ENCODE measurements at regions not wholly inside any gene's neighbourhood (a gene's known extent, or its start where the extent isn't known, plus 50 kb on each side); places are given as distances from the start of the nearest gene placed in this dataset.
"Not testable (repeated sequence)": the region's sequence is repeated elsewhere in the genome, so short reads cannot be mapped to it uniquely, and the experiment has no call there.

DNA sequence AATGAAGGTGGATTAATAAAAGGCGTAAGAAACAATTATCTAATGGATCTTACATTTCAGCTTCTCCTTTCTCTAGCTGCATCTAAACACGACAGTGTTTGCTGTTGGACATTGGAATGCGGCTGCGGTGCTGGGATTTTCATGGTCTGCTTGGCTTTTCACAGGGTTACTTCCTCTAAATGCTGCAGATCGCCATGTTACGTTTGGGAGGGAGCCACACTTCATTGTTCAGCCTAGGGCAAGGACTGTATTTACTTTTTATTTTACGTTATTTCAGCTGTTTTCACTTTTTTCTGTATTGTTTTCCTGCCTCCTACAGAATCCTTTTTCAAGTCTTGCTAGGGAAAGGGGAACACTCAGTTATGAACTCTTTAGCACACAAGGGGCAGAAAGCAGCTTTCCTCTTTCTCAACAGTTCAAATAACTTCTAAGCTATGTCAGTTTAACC is 97.9 kb upstream of the MTHFD1L start:
- DNase-seq (ENCODE audit: low spot score): no peak

DNA sequence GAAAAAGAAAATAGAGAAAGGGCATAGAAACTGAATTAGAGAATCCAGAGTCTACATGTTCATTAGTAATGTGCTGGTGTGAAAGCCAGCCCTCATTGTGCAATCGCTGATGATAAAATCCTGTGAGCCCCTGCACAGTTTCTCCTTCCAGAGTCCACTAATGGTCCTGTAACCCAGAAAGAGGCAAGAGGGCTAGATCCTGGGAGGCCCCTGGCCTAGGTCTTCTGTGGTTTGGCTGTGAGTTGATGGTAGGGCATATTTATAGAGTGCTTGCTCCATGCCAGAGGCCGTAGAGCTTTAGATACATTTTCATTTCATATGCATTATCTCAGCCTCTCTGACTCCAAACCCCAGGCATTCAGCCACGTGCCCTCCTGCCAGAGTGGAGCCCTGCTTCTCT is 94.9 kb upstream of the MTHFD1L start:
- no peak for DNase-seq (ENCODE audit: low spot score)

DNA sequence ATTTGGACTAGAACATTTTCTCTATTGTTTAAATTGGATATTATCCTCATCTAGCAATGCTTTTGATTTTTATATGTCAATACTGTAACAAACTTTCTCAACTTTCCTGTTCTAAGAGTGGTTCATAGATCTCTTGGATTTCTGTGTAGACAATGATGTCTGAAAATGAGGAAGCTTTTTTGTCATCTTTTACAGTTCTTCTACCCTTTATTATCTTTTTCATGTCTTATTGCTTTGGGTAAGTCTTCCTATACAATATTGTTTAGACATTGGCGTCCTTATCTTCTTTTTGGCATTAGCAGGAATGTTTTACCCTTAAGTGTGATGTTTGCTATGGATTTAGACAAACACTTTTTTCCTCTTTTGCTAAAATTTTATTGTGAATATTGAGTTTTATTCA is 91.5 kb upstream of the MTHFD1L start:
- DNase-seq (ENCODE audit: low spot score): no peak

DNA sequence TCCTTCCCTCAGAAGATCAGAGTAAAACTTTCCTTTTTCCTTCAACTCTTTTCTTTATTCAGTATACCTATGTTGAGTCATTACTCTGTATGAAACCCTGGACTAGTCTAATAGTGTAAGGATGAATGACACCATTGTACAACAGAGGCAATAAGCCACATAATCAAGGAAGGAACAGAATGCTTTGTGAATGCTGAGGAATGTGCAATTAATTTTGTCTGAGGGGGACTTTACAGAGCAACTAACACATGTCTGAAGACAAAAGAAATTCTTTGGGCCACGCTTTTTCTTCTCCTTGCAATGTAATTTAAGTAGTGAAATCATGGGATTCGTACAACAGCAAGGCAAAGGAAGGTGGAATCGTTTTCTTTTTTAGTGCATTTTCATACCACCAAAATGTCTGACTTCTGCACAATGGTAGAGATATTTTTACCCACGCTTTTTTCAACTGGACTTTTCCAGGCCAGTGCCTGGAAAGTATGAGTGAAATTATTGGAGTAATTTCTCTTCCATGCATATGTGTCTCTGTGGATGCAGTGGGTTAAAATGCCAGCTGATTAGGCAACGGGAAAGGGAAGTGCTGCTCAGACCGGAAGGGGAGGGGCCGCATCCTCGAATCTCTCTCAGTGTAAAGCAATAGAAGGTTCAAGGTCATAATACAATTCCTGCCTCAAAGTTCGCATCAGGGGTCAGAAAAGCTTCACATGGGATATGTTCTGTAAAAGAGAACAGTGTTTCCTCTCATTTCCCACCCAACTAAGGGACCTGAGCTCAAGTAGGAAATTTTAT is 89.9 kb upstream of the MTHFD1L start:
- peak; percentile 67 for DNase-seq (ENCODE audit: low spot score)

DNA sequence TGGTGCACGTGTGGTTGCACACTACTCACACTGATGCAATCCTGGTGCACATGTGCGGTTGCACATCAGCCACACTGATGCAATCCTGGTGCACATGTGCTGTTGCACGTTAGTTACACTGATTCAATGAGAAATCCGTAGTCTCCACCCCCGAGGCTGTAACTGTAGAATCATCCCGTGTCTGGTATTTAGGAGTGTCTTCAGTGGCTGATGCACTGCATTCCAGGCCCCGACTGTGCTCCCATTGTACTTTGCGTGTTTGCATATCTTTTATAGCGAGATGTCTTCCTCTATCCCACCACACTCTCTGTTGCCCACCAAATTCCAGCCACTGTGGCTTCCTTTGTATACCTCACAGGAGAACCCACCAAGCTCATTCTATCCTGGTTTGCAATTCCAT is 87.8 kb upstream of the MTHFD1L start:
- no peak for DNase-seq (ENCODE audit: low spot score)

DNA sequence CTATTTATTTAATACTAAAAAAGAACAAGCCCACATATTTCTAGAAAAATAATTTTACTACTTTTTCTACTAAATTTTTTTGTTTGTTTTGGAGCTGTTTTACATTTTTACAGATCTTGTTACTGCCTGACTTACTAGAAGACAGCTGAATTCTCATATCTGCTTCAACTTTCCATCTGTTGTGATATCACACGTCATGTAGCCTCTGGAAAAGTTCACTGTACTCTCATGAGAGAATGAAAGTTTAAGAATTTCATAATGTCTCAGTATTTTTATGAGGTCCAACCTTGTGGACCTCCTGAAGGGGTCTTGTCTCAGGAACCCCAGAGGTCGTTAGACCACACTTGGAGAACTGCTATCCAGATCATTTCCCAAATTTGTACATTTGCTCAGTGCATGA is 81.7 kb upstream of the MTHFD1L start:
- no peak for DNase-seq (ENCODE audit: low spot score)

DNA sequence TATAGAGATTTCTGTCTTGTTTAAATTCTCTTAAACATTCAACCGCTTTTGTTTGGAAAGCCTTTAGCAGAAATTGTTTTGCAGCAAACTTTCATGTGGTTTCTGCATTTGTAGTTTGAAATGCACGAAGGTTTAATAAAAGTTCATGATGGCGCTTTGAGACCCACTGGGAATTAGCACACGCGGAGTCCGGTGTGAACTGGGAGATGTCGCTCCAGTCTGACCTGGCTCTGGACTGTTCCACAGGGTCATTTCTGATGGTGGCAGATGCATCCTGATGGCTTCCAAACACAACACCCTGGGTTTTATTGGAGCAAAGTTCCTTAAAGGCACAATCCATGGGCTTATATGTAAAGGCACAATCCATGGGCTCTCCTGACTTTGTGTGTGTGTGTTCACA is 78.1 kb upstream of the MTHFD1L start:
- no peak for DNase-seq (ENCODE audit: low spot score)

DNA sequence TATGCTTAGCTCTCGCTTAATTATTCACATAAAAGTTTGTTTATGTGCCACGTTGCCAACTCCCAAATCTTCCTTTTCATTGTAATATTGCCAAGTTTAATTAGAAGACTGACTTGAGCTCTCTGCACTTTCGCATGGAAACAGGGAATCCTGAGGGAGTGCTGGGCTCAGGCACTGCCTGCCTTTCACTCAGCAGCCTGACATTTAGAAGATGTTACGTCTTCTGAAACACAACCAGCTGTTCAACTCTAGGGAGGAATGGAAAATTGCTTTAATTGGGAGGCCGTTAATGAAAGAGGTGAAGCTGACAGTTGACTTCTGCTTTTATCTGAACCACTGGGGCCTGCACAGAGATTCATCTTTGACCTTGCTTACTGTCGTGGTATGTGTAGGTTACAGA is 77.4 kb upstream of the MTHFD1L start:
- no peak for DNase-seq (ENCODE audit: low spot score)

DNA sequence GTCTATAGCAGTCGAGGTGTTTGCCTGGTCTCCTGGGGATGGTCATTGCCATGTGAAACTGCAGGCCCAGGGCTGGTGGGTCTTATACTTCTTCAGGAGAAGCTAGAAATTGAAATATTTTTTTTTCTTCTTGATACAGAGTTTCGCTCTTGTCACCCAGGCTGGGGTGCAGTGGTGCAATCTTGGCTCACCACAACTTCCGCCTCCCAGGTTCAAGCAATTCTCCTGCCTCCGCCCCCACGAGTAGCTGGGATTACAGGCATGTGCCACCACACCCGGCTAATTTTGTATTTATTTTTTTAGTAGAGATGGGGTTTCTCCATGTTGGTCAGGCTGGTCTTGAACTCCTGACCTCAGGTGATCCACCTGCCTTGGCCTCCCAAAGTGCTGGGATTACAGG is 75.6 kb upstream of the MTHFD1L start:
- not testable (repeated sequence) for DNase-seq (ENCODE audit: low spot score)

DNA sequence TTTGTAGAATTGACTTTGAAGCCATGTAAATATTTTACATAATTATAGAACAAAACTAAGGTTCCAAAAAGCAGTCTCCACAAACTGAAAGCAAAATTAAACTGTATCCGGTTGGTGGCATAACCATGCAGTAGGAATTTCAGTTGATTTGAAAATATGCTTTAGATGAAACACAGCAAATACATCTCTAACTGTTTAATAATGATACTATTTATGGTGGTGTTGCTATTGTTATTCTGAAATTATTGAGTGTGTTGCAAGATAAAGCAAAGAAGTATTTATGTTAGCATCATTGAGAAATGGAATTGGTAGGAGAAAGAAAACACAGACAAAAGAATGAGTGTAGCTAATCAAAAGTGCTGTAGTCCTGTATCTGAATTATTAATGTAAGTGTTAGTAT is 73.8 kb upstream of the MTHFD1L start:
- no peak for DNase-seq (ENCODE audit: low spot score)

DNA sequence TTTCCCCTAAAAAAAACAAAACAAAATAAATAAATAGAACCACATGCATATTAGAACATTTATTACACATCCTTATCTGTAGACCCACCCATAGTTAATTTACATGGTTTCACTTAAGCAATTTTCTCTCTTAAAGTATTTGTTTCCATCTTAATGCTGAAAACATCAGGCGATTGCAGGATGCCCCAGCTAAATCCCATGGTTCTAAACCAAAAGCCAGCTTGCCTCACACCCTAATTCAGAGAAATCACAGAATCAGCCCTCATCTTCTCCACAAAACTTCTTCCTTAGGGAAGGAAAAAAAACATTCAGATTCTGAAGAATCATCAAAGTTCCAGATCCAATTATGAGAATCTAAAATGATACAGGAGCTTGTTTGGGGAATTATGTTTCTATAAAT is 67.6 kb upstream of the MTHFD1L start:
- no peak for DNase-seq (ENCODE audit: low spot score)

DNA sequence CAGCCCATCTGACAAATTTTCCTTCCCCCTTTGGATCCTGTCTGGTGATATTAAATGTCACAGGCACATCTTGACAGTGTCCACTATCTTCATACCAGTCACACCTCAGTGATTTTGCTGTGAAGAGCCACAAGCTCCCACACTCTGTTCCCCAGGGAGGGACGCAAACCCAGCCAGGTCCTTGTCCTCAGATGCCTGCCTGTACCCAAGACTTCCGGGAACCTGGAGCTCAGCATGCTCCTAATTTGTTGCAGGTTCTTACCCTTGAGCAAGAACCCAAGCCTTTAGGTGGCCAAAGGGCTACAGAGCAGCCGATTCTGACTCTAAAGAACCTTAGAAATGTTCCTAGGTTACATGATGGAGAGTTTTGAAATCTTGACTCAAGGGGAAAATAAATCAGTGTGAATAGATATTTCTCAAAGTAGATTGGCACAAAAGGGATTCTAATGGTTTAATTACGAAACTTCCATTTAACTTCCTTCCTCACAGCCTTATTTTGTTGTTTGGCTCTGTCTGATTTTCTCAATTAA is 66.2 kb upstream of the MTHFD1L start:
- no peak for DNase-seq (ENCODE audit: low spot score)

DNA sequence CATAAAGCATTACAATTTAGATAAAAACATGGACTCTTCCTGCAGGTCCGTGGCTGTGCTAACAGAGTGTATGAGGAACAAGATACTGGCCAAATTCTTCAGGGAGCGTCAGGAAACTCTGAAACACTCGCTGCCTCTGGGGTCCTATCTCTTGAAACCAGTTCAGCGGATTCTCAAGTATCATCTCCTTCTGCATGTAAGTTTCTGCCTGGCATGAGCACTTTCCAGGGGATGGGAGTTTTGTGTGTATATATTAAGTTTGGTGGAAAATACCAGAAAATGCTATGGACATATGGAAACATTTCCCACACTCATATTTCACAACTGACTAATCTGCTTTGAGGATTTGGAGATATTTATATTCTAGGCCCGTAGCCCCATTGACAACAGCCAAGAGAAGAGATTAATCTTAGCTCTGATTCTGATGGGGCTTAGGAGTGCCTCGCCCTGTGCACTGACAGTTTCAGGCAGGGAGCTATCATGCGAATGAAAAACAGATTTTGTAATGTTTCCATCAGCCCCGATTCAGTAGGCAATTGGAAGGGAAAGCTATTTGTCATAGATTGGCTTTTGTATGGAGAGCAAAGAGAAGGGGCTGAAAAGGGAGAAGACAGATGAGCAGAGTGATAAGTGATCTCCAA is 64.7 kb upstream of the MTHFD1L start:
- no peak for DNase-seq (ENCODE audit: low spot score)

DNA sequence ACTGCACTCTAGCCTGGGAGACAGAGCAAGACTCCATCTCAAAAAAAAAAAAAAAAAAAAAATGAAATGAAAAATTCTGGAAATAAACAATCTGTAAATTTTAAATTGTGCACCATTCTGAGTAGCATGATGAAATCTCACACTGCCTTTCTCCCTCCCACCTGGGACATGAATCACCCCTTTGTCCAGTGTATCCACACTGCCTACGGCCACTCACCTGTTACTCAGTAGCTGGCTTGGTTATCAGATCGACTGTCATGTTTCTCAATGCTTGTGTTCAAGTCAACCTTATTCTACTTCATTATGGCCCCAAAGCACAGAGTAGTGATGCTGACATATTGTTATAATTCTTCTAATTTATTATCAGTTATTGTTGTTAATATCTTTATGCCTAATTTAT is 58.7 kb upstream of the MTHFD1L start:
- DNase-seq (ENCODE audit: low spot score): no peak

DNA sequence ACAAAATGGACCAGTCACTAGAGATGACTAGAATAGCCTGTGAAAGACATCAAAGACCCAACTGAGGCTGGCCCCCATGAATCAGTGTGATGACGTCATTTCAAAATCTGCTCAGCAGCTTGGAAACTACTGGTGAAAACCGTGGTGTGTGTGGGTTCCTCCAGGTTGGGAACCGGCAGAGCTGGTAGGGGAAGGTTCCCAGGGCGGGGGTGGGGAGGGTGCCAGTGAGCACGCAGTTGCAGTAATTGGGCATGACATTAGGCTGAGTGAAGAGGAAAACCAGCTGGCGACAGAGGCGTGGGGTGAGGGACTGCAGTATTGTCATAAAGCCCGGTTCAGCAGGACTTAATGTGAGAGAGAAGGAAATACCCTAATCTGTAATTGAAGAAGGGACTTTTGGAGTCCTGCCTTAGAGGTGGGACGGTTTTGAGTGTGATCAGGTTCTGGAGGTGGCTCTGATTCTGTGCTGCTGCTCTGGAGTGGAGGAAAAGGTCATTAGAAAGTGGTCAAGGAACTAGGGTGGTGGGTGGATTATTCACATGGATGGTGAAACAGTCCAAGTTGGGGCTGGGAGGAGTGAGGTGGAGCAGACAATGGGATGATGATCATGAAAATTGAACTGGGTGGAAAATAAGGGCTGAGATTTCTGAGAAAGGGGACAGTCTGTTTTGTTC is 52.0 kb upstream of the MTHFD1L start:
- peak; percentile 25 for DNase-seq (ENCODE audit: low spot score)

DNA sequence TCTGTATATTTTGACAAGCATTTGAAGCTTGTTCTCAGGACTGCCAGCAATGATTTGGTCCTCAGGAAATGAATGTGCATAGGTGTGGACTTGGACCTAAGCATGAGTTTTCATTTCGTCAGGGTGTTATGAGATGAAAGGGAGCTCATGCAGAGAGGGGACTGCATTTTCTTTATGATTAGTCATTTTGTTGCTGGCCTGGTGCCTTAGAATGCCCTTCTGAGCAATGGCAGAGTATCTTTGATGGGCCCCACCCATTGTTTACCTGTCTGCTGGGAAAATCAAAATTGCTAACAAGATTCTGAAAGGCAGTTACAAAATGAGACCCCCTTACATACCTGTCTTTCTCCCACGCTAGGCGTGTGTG is 51.5 kb upstream of the MTHFD1L start:
- no peak for DNase-seq (ENCODE audit: low spot score)

Data from COLO829 (cell line).